Breast epithelium (tissue), 3 donors: ENCODE measurements at regions not wholly inside any gene's neighbourhood (a gene's known extent, or its start where the extent isn't known, plus 50 kb on each side); places are given as distances from the start of the nearest gene placed in this dataset.

Experiments
- CTCF ChIP-seq, 3 donors: fragments of 450-650 bp; IDR thresholded peaks; one replicate each; pipeline ENCODE4 v1.5.1; 2016 to 2017; ENCODE audit warnings: antibody characterized with exemption in 3 of 3, mild to moderate bottlenecking in 3 of 3, moderate library complexity in 3 of 3
- POLR2A ChIP-seq: fragments of 450-650 bp; IDR thresholded peaks from one replicate; pipeline ENCODE4 v1.6.1; 2016; ENCODE audit warnings: antibody characterized with exemption, mild to moderate bottlenecking, moderate library complexity

GRCh38 chr5:67515762-67516161 is 319.2 kb upstream of the CD180 start:
- TF ChIP-seq CTCF (IDR thresholded peaks at IDR 0.05), result no peak
- no peak for TF ChIP-seq POLR2A
